Liver (tissue), 7 donors: ENCODE measurements at regions not wholly inside any gene's neighbourhood (a gene's known extent, or its start where the extent isn't known, plus 50 kb on each side); places are given as distances from the start of the nearest gene placed in this dataset.

Experiments
- DNase-seq: peaks from one replicate; pipeline ENCODE4 v3.0.0-alpha.2; 2017; ENCODE audit warnings: low spot score
- H3K27ac ChIP-seq, 2 donors: one replicate each; pipeline ENCODE4 v1.7.0; 2013; ENCODE audit warnings: inconsistent platforms in 2 of 2, low read length in 2 of 2, control low read depth in 1 of 2, low read depth in 1 of 2, mild to moderate bottlenecking in 1 of 2
- H3K27me3 ChIP-seq, 4 donors: one replicate each; pipeline versions ENCODE4 v1.6.1 to v1.7.0; 2013; ENCODE audit warnings: low read length in 3 of 4, inconsistent platforms in 1 of 4, mild to moderate bottlenecking in 1 of 4, moderate library complexity in 1 of 4; ENCODE audit not compliant: control insufficient read depth in 4 of 4, insufficient read depth in 4 of 4
- H3K36me3 ChIP-seq, 4 donors: one replicate each; pipeline versions ENCODE4 v1.6.1 to v1.7.0; 2013; ENCODE audit warnings: low read length in 3 of 4, mild to moderate bottlenecking in 3 of 4, low read depth in 1 of 4, moderate library complexity in 1 of 4; ENCODE audit not compliant: control insufficient read depth in 4 of 4, insufficient read depth in 3 of 4
- H3K4me1 ChIP-seq, 4 donors: one replicate each; pipeline versions ENCODE4 v1.6.1 to v1.7.0; 2013; ENCODE audit warnings: low read length in 3 of 4, mild to moderate bottlenecking in 3 of 4, moderate library complexity in 1 of 4; ENCODE audit not compliant: control insufficient read depth in 4 of 4, insufficient read depth in 4 of 4
- H3K4me3 ChIP-seq, 3 donors: one replicate each; pipeline versions ENCODE4 v1.6.1 to v1.7.0; 2013; ENCODE audit warnings: low read length in 3 of 3, control low read depth in 1 of 3, low read depth in 1 of 3, mild to moderate bottlenecking in 1 of 3
- H3K9ac ChIP-seq, 2 donors: one replicate each; pipeline ENCODE4 v1.7.0; 2013; ENCODE audit warnings: low read length in 2 of 2, mild to moderate bottlenecking in 2 of 2, moderate library complexity in 2 of 2, control low read depth in 1 of 2, low read depth in 1 of 2
- H3K9me3 ChIP-seq, 4 donors: one replicate each; pipeline versions ENCODE4 v1.6.1 to v1.7.0; 2013; ENCODE audit warnings: low read length in 3 of 4; ENCODE audit not compliant: control insufficient read depth in 4 of 4
- ATF3 ChIP-seq: IDR thresholded peaks from 2 replicates; pipeline ENCODE4 v1.6.1; 2016; ENCODE audit warnings: antibody characterized with exemption
- EGR1 ChIP-seq, 2 donors: IDR thresholded peaks; 2 replicates each; pipeline ENCODE4 v1.6.1; 2016 to 2018; ENCODE audit warnings: antibody characterized with exemption in 2 of 2, low read depth in 2 of 2
- FOXA1 ChIP-seq: IDR thresholded peaks from 2 replicates; pipeline ENCODE4 v1.6.1; 2016; ENCODE audit warnings: antibody characterized with exemption
- FOXA2 ChIP-seq: IDR thresholded peaks from 2 replicates; pipeline ENCODE4 v1.6.1; 2016; ENCODE audit warnings: antibody characterized with exemption
- GABPA ChIP-seq, 2 donors: IDR thresholded peaks in 1 of 2; conservative IDR thresholded peaks in 1 of 2; 2 replicates each; pipeline ENCODE4 v1.6.1; 2016; ENCODE audit warnings: antibody characterized with exemption in 2 of 2, mild to moderate bottlenecking in 1 of 2, moderate library complexity in 1 of 2
- HNF4A ChIP-seq, 2 donors: conservative IDR thresholded peaks; 2 replicates each; pipeline ENCODE4 v1.6.1; 2016; ENCODE audit warnings: antibody characterized with exemption in 2 of 2, mild to moderate bottlenecking in 2 of 2
- HNF4G ChIP-seq: IDR thresholded peaks from 2 replicates; pipeline ENCODE4 v1.6.1; 2016; ENCODE audit warnings: antibody characterized with exemption
- JUND ChIP-seq, 2 donors: IDR thresholded peaks; 2 replicates each; pipeline ENCODE4 v1.6.1; 2016; ENCODE audit warnings: antibody characterized with exemption in 2 of 2
- NR2F2 ChIP-seq: IDR thresholded peaks from 2 replicates; pipeline ENCODE4 v1.6.1; 2016; ENCODE audit warnings: antibody characterized with exemption
- REST ChIP-seq: IDR thresholded peaks from 2 replicates; pipeline ENCODE4 v1.6.1; 2016; ENCODE audit warnings: antibody characterized with exemption, mild to moderate bottlenecking
- RXRA ChIP-seq, 2 donors: IDR thresholded peaks; 2 replicates each; pipeline ENCODE4 v1.6.1; 2017 to 2018; ENCODE audit warnings: antibody characterized with exemption in 2 of 2, mild to moderate bottlenecking in 1 of 2
- TAF1 ChIP-seq: conservative IDR thresholded peaks from 2 replicates; pipeline ENCODE4 v1.6.1; 2016; ENCODE audit warnings: antibody characterized with exemption, mild to moderate bottlenecking
- YY1 ChIP-seq: IDR thresholded peaks from 2 replicates; pipeline ENCODE4 v1.6.1; 2016; ENCODE audit warnings: antibody characterized with exemption, mild to moderate bottlenecking
- WGBS: extraction: QIAGEN DNeasy Blood & Tissue Kit; methylation state at CpG from one replicate; pipeline ENCODE4 v1.1.7; 2013; 5-methylcytosine and 5-hydroxymethylcytosine counted together
- TF ChIP-seq, protein P1 (sequence below): IDR thresholded peaks from 2 replicates; pipeline ENCODE4 v1.6.1; 2016; ENCODE audit warnings: antibody characterized with exemption
- TF ChIP-seq, protein P2 (sequence below): IDR thresholded peaks from 2 replicates; pipeline ENCODE4 v1.6.1; 2016; ENCODE audit warnings: antibody characterized with exemption
- donor health status: healthy.
- donor health status: healthy.
- donor health status: healthy.
- donor health status: healthy.

DNA sequence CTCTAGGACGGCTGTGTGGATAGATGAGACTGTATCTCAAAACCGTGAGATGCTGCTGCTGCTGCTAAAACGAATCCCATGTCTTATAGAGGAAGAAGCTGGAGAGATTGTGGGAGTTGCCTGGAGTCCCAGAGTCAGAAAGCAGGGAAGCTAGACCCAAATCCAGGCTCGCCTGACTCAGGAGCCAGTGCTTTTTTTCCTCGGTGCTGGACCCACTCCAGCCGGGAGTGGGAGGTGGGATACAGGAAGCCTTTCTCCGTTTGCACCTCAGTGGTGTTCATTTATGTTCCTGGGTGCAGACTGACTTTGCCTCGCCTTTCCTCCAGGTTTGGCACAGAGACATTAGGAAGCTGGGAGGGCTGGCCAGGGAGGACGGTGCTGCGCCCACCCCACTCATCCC lies 150.9 kb upstream of the LINGO1 start:
- peaks cover 0 to 2% (median 0%) of the 10 kb centered on the region in 4 donors for H3K4me1 ChIP-seq
- no peak for TF ChIP-seq FOXA1
- no peak for TF ChIP-seq GABPA (IDR thresholded peaks at IDR 0.05 in 1 of 2, conservative IDR thresholded peaks at IDR 0.05 in 1 of 2)
- no peak for TF ChIP-seq YY1
- no peak for TF ChIP-seq HNF4G
- no peak overlapping the region for H3K9ac ChIP-seq
- no peak overlapping the region for H3K4me3 ChIP-seq
- no peaks in the 10 kb centered on the region for H3K36me3 ChIP-seq
- DNase-seq = no peak
- no peaks in the 10 kb centered on the region for H3K27me3 ChIP-seq
- H3K27ac ChIP-seq = no peak overlapping the region
- H3K9me3 ChIP-seq = peaks cover 0 to 3% (median under 1%) of the 10 kb centered on the region in 4 donors
- 59% methylated on average over 10 of the region's 10 CpGs for WGBS

DNA sequence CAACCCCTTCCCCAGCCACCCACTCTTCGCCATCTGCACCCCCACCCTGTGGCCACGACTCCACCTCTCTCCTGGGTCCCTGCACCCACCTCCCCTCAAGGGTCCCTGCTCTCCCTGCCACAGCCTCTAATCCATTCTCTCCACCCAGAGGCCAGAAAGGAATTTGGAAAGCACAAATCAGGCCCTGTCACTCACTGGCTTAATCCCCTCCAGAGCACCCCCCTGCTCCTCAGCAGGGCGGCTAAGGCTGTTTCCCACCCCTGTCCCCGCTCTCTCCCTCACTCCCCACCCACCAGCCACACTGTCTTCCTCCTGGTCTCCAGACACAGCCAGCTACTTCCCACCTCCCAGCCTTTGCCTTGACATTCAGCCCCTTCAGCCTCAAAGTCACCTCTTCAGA lies 150.0 kb upstream of the LINGO1 start:
- Histone ChIP-seq H3K4me1 (peaks cover 0 to 2% (median 0%) of the 10 kb centered on the region in 4 donors), H3K4me3 (no peak overlapping the region), H3K27ac (no peak overlapping the region), H3K9ac (no peak overlapping the region), H3K27me3 (no peaks in the 10 kb centered on the region), H3K9me3 (peaks cover 0 to 3% (median under 1%) of the 10 kb centered on the region in 4 donors), H3K36me3 (no peaks in the 10 kb centered on the region)
- 82% methylated on average over 4 of the region's 4 CpGs for WGBS
- no peak for DNase-seq
- no peak for TF ChIP-seq REST
- no peak for TF ChIP-seq NR2F2
- TF ChIP-seq RXRA (IDR thresholded peaks at IDR 0.05) = no peak
- TF ChIP-seq YY1 = no peak
- TF ChIP-seq, protein P1, sequence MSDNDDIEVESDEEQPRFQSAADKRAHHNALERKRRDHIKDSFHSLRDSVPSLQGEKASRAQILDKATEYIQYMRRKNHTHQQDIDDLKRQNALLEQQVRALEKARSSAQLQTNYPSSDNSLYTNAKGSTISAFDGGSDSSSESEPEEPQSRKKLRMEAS = no peak
- no peak for TF ChIP-seq HNF4G
- TF ChIP-seq, protein P2, sequence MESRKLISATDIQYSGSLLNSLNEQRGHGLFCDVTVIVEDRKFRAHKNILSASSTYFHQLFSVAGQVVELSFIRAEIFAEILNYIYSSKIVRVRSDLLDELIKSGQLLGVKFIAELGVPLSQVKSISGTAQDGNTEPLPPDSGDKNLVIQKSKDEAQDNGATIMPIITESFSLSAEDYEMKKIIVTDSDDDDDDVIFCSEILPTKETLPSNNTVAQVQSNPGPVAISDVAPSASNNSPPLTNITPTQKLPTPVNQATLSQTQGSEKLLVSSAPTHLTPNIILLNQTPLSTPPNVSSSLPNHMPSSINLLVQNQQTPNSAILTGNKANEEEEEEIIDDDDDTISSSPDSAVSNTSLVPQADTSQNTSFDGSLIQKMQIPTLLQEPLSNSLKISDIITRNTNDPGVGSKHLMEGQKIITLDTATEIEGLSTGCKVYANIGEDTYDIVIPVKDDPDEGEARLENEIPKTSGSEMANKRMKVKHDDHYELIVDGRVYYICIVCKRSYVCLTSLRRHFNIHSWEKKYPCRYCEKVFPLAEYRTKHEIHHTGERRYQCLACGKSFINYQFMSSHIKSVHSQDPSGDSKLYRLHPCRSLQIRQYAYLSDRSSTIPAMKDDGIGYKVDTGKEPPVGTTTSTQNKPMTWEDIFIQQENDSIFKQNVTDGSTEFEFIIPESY = no peak
- no peak for TF ChIP-seq ATF3
- no peak for TF ChIP-seq TAF1
- no peak for TF ChIP-seq HNF4A (conservative IDR thresholded peaks at IDR 0.05)

GRCh38 chr15:77781946-77782240 lies 149.2 kb upstream of the LINGO1 start:
- Histone ChIP-seq H3K36me3 (no peaks in the 10 kb centered on the region), H3K4me1 (peaks cover 0 to 2% (median 0%) of the 10 kb centered on the region in 4 donors), H3K27me3 (no peaks in the 10 kb centered on the region), H3K9me3 (peaks cover 0 to 3% (median under 1%) of the 10 kb centered on the region in 4 donors), H3K9ac (no peak overlapping the region), H3K27ac (no peak overlapping the region), H3K4me3 (no peak overlapping the region)
- TF ChIP-seq HNF4A (conservative IDR thresholded peaks at IDR 0.05) (no peak), EGR1 (IDR thresholded peaks at IDR 0.05; ENCODE audit: low read depth in 2 of 2) (no peak), JUND (IDR thresholded peaks at IDR 0.05) (no peak), FOXA2 (no peak)
- no peak for DNase-seq
- 84% methylated on average over 8 of the region's 8 CpGs for whole genome bisulfite sequencing
